NCI-H524 treated with DMSO at 0.1 percent for 48 hours (cell line): ENCODE measurements at regions not wholly inside any gene's neighbourhood (a gene's known extent, or its start where the extent isn't known, plus 50 kb on each side); places are given as distances from the start of the nearest gene placed in this dataset.
A peak's percentile ranks its signal among the peaks of the same experiment; 100 is the strongest.
"Not testable (repeated sequence)": the region's sequence is repeated elsewhere in the genome, so short reads cannot be mapped to it uniquely, and the experiment has no call there.

Experiments used
- DNase-seq: peaks from one replicate; lab custom pipeline; 2025; lab: John Stamatoyannopoulos, UW

- no peak for DNase-seq
Observed at GRCh38 chr2:101610750-101611315, 86.7 kb upstream of the MAP4K4 start.

GRCh38 chr2:101609433-101609832 is 88.1 kb upstream of the MAP4K4 start:
- DNase-seq = no peak

GRCh38 chr2:101608408-101609310 is 88.8 kb upstream of the MAP4K4 start:
- no peak for DNase-seq

GRCh38 chr2:101597347-101597944 is 100.1 kb upstream of the MAP4K4 start:
- DNase-seq = no peak

GRCh38 chr2:101596333-101596732 is 101.2 kb upstream of the MAP4K4 start:
- no peak for DNase-seq

- no peak for DNase-seq
Observed at GRCh38 chr2:101587251-101587650, 110.3 kb upstream of the MAP4K4 start.

GRCh38 chr2:101583861-101584260 is 108.9 kb upstream of the RFX8 start:
- no peak for DNase-seq

GRCh38 chr2:101581675-101582299 is 106.9 kb upstream of the RFX8 start:
- no peak for DNase-seq

GRCh38 chr2:101580528-101580927 is 105.6 kb upstream of the RFX8 start:
- DNase-seq = no peak

- no peak for DNase-seq
Observed at GRCh38 chr2:101578671-101579070, 103.8 kb upstream of the RFX8 start.

- not testable (repeated sequence) for DNase-seq
Observed at GRCh38 chr2:101578135-101578534, 103.2 kb upstream of the RFX8 start.

GRCh38 chr2:101577173-101577572 is 102.3 kb upstream of the RFX8 start:
- no peak for DNase-seq

GRCh38 chr2:101574622-101575021 is 99.7 kb upstream of the RFX8 start:
- no peak for DNase-seq

GRCh38 chr2:101571951-101572350 is 97.0 kb upstream of the RFX8 start:
- no peak for DNase-seq

GRCh38 chr2:101569886-101570520 is 95.1 kb upstream of the RFX8 start:
- peak; percentile 25 for DNase-seq

- DNase-seq = no peak
Observed at GRCh38 chr2:101568969-101569368, 94.1 kb upstream of the RFX8 start.

GRCh38 chr2:101566632-101567228 is 91.8 kb upstream of the RFX8 start:
- DNase-seq = no peak

- DNase-seq = no peak
Observed at GRCh38 chr2:101563849-101564248, 88.9 kb upstream of the RFX8 start.

- no peak for DNase-seq
Observed at GRCh38 chr2:101560780-101561315, 85.9 kb upstream of the RFX8 start.

- DNase-seq = no peak
Observed at GRCh38 chr2:101559551-101559950, 84.6 kb upstream of the RFX8 start.

- DNase-seq = no peak
Observed at GRCh38 chr2:101558740-101559525, 84.0 kb upstream of the RFX8 start.
